Neural cell (in vitro differentiated cells): ENCODE measurements at regions not wholly inside any gene's neighbourhood (a gene's known extent, or its start where the extent isn't known, plus 50 kb on each side); places are given as distances from the start of the nearest gene placed in this dataset.
"Not testable (repeated sequence)": the region's sequence is repeated elsewhere in the genome, so short reads cannot be mapped to it uniquely, and the experiment has no call there.

ENCODE experiments used
- H2AFZ ChIP-seq: fragments of 200-600, 300-800 bp; sonication (generic), shearing (Covaris generic); 2 replicates; pipeline ENCODE4 v1.6.0; 2014; ENCODE audit warnings: low read depth, mild to moderate bottlenecking, antibody characterized with exemption, low read length, moderate library complexity
- H3F3A ChIP-seq: fragments of 200-600 bp; shearing (Covaris generic); 2 replicates; pipeline ENCODE4 v1.6.1; 2016; ENCODE audit warnings: mild to moderate bottlenecking, moderate library complexity, mixed read lengths, antibody characterized with exemption, low read length; ENCODE audit not compliant: insufficient read depth, poor library complexity, severe bottlenecking
- H3K27ac ChIP-seq: fragments of 200-600, 300-800 bp; sonication (generic), shearing (Covaris generic); 2 replicates; pipeline ENCODE4 v1.5.1; 2014; ENCODE audit warnings: mild to moderate bottlenecking, low read length, moderate library complexity
- H3K27me3 ChIP-seq: fragments of 300-800, 200-600 bp; sonication (generic), shearing (Covaris generic); 2 replicates; pipeline ENCODE4 v1.6.0; 2014; ENCODE audit warnings: mild to moderate bottlenecking, low read depth, low read length, moderate library complexity; ENCODE audit not compliant: insufficient read depth
- H3K36me3 ChIP-seq: fragments of 300-800, 200-600 bp; sonication (generic), shearing (Covaris generic); 2 replicates; pipeline ENCODE4 v1.5.1; 2014; ENCODE audit warnings: mild to moderate bottlenecking, antibody characterized with exemption, low read length, moderate library complexity; ENCODE audit not compliant: insufficient read depth
- H3K4me2 ChIP-seq: fragments of 300-800, 200-600 bp; sonication (generic), shearing (Covaris generic); 2 replicates; pipeline ENCODE4 v1.6.0; 2014; ENCODE audit warnings: mild to moderate bottlenecking, low read length
- H3K4me3 ChIP-seq: fragments of 300-800, 200-600 bp; sonication (generic), shearing (Covaris generic); 2 replicates; pipeline ENCODE4 v1.5.1; 2014; ENCODE audit warnings: mild to moderate bottlenecking, low read length, moderate library complexity
- H3K79me2 ChIP-seq: fragments of 200-600 bp; shearing (Covaris generic); replicated peaks from 2 replicates; pipeline ENCODE4 v1.6.0; 2014; ENCODE audit warnings: mild to moderate bottlenecking, low read length, moderate library complexity; ENCODE audit not compliant: insufficient read depth
- H3K9ac ChIP-seq: fragments of 300-800, 200-600 bp; sonication (generic), shearing (Covaris generic); 2 replicates; pipeline ENCODE4 v1.6.1; 2016; ENCODE audit warnings: mild to moderate bottlenecking, low read length, mixed read lengths
- H3K9me2 ChIP-seq: fragments of 200-600 bp; shearing (Covaris generic); 2 replicates; pipeline ENCODE4 v1.6.1; 2016; ENCODE audit warnings: mild to moderate bottlenecking, low read length, mixed read lengths; ENCODE audit not compliant: insufficient read depth
- H3K9me3 ChIP-seq: fragments of 200-600, 300-800 bp; sonication (generic), shearing (Covaris generic); 2 replicates; pipeline ENCODE4 v1.6.1; 2016; ENCODE audit warnings: mild to moderate bottlenecking, mixed run types, low read length, moderate library complexity, mixed read lengths
- H4K20me1 ChIP-seq: fragments of 200-600 bp; shearing (Covaris generic); 2 replicates; pipeline ENCODE4 v1.6.1; 2016; ENCODE audit warnings: mild to moderate bottlenecking, mixed run types; ENCODE audit not compliant: insufficient read depth
- EP300 ChIP-seq: fragments of 450-650 bp; conservative IDR thresholded peaks from 2 replicates; pipeline ENCODE4 v1.6.1; 2014; ENCODE audit warnings: antibody characterized with exemption, mild to moderate bottlenecking, moderate library complexity; ENCODE audit not compliant: poor library complexity, severe bottlenecking
- EZH2 ChIP-seq: fragments of 200-600, 300-800 bp; shearing (Covaris generic), sonication (generic); IDR thresholded peaks from 2 replicates; pipeline ENCODE4 v1.6.1; 2014; ENCODE audit warnings: antibody characterized with exemption, low read length, borderline replicate concordance, mild to moderate bottlenecking; ENCODE audit not compliant: insufficient read depth, poor library complexity, severe bottlenecking
- MXI1 ChIP-seq: fragments of 450-650 bp; conservative IDR thresholded peaks from 2 replicates; pipeline ENCODE4 v1.6.1; 2014; ENCODE audit warnings: antibody characterized with exemption, mild to moderate bottlenecking; ENCODE audit not compliant: poor library complexity, severe bottlenecking
- POLR2AphosphoS5 ChIP-seq: IDR thresholded peaks from 2 replicates; pipeline ENCODE4 v1.6.1; 2012
- RAD21 ChIP-seq: fragments of 450-650 bp; conservative IDR thresholded peaks from 2 replicates; pipeline ENCODE4 v1.6.1; 2014; ENCODE audit warnings: antibody characterized with exemption, mild to moderate bottlenecking, moderate library complexity
- SMC3 ChIP-seq: fragments of 450-650 bp; conservative IDR thresholded peaks from 2 replicates; pipeline ENCODE4 v1.6.1; 2014; ENCODE audit warnings: antibody characterized with exemption, mild to moderate bottlenecking, moderate library complexity; ENCODE audit not compliant: poor library complexity
- TAF1 ChIP-seq: IDR thresholded peaks from 2 replicates; pipeline ENCODE4 v1.6.1; 2012; ENCODE audit warnings: low read depth
- TF ChIP-seq, protein P1 (sequence below): fragments of 450-650 bp; IDR thresholded peaks from 2 replicates; pipeline ENCODE4 v1.5.1; 2014; ENCODE audit warnings: antibody characterized with exemption, mild to moderate bottlenecking, moderate library complexity; ENCODE audit not compliant: poor library complexity, severe bottlenecking
- TF ChIP-seq, protein P2 (sequence below): IDR thresholded peaks from 2 replicates; pipeline ENCODE4 v1.6.1; 2012; ENCODE audit warnings: borderline replicate concordance

DNA sequence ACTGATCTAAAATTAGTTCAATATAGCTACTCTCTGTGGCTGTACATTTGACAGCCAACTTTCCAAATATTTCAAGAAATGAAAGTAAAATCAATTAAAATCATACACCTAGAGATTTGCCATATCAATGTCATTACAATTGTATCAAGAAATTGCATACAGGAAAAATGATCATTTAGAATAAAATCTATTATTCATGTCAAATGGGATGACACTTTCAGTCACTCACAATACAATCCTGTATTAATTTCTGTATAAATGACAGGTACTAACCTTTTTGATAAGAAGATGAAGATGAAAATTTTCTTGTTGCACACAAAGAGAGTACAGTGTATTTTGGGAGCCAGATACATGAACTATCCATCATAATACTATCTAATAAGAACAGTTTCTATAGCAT, 1588.9 kb upstream of the PRMT6 start:
- H2AFZ ChIP-seq: no peak overlapping the region
- H3K27me3 ChIP-seq: no peaks in the 10 kb centered on the region
- no peak overlapping the region for H3K4me3 ChIP-seq
- H3K9me3 ChIP-seq: no peaks in the 10 kb centered on the region
- no peaks in the 10 kb centered on the region for H3K79me2 ChIP-seq
- H3K9ac ChIP-seq: no peak overlapping the region
- H3K36me3 ChIP-seq: no peaks in the 10 kb centered on the region
- H3F3A ChIP-seq: no peaks in the 10 kb centered on the region
- H3K9me2 ChIP-seq: no peaks in the 10 kb centered on the region
- H4K20me1 ChIP-seq: no peaks in the 10 kb centered on the region
- H3K27ac ChIP-seq: no peak overlapping the region
- no peak overlapping the region for H3K4me2 ChIP-seq
- TF ChIP-seq EP300: peak; percentile 93
- no peak for TF ChIP-seq TAF1
- TF ChIP-seq, protein P1, sequence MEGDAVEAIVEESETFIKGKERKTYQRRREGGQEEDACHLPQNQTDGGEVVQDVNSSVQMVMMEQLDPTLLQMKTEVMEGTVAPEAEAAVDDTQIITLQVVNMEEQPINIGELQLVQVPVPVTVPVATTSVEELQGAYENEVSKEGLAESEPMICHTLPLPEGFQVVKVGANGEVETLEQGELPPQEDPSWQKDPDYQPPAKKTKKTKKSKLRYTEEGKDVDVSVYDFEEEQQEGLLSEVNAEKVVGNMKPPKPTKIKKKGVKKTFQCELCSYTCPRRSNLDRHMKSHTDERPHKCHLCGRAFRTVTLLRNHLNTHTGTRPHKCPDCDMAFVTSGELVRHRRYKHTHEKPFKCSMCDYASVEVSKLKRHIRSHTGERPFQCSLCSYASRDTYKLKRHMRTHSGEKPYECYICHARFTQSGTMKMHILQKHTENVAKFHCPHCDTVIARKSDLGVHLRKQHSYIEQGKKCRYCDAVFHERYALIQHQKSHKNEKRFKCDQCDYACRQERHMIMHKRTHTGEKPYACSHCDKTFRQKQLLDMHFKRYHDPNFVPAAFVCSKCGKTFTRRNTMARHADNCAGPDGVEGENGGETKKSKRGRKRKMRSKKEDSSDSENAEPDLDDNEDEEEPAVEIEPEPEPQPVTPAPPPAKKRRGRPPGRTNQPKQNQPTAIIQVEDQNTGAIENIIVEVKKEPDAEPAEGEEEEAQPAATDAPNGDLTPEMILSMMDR: no peak

DNA sequence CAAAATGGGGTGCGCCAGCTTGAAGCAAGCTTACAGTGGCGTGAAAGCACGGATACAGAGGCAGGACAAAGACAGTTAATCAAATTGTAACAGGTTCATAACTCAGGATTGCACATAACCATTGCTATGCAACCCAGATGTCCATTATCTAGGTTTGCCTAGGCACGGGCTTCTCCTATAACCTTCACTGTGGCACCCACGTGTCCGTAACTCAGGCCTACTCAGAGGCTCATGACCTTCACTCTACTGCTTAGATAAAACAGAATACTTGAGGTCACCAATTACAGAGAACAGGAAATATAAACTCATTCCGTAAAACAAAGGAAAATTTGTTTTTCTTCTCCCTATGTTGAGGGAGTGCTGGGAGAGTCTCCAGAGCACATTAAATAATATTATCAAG, 1585.9 kb upstream of the PRMT6 start:
- not testable (repeated sequence) for H3K27ac ChIP-seq, H3K9me2 ChIP-seq, H4K20me1 ChIP-seq, H3K4me2 ChIP-seq, H3K9ac ChIP-seq, H3F3A ChIP-seq, H2AFZ ChIP-seq, H3K36me3 ChIP-seq, H3K79me2 ChIP-seq, H3K27me3 ChIP-seq, H3K9me3 ChIP-seq, H3K4me3 ChIP-seq

DNA sequence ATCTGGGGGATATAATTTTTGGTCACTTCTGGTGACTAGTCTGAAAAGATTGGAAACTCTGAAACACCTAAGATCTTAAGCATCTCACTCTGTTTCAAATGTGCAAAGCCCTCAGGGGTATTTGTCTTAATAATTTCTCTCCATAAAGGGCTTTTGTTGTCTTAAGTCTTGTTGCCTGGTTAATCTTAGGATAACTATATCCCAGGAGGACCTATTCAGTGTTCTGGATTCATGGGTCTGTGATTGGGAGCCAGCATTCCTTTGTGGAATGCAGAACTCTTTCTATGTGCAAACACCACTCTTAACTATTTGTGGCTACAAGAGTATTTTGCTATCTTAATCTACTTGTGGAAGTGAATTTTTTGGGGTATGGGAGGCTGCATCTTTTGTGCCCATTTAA, 1573.0 kb upstream of the PRMT6 start:
- TF ChIP-seq TAF1 (no peak), EZH2 (no peak), RAD21 (no peak), POLR2AphosphoS5 (no peak), SMC3 (no peak), MXI1 (no peak), EP300 (no peak)
- TF ChIP-seq, protein P1: no peak
- TF ChIP-seq, protein P2, sequence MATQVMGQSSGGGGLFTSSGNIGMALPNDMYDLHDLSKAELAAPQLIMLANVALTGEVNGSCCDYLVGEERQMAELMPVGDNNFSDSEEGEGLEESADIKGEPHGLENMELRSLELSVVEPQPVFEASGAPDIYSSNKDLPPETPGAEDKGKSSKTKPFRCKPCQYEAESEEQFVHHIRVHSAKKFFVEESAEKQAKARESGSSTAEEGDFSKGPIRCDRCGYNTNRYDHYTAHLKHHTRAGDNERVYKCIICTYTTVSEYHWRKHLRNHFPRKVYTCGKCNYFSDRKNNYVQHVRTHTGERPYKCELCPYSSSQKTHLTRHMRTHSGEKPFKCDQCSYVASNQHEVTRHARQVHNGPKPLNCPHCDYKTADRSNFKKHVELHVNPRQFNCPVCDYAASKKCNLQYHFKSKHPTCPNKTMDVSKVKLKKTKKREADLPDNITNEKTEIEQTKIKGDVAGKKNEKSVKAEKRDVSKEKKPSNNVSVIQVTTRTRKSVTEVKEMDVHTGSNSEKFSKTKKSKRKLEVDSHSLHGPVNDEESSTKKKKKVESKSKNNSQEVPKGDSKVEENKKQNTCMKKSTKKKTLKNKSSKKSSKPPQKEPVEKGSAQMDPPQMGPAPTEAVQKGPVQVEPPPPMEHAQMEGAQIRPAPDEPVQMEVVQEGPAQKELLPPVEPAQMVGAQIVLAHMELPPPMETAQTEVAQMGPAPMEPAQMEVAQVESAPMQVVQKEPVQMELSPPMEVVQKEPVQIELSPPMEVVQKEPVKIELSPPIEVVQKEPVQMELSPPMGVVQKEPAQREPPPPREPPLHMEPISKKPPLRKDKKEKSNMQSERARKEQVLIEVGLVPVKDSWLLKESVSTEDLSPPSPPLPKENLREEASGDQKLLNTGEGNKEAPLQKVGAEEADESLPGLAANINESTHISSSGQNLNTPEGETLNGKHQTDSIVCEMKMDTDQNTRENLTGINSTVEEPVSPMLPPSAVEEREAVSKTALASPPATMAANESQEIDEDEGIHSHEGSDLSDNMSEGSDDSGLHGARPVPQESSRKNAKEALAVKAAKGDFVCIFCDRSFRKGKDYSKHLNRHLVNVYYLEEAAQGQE: no peak
- H3K4me3 ChIP-seq: no peak overlapping the region

More for the DNA sequence above, 1573.0 kb upstream of the PRMT6 start:
- H3K9ac ChIP-seq: no peak overlapping the region
- H2AFZ ChIP-seq: no peak overlapping the region
- no peaks in the 10 kb centered on the region for H3F3A ChIP-seq
- H3K9me2 ChIP-seq: no peaks in the 10 kb centered on the region
- no peaks in the 10 kb centered on the region for H3K79me2 ChIP-seq
- H4K20me1 ChIP-seq: no peaks in the 10 kb centered on the region
- no peak overlapping the region for H3K27ac ChIP-seq
- H3K9me3 ChIP-seq: no peaks in the 10 kb centered on the region
- H3K36me3 ChIP-seq: no peaks in the 10 kb centered on the region
- H3K4me2 ChIP-seq: no peak overlapping the region
- H3K27me3 ChIP-seq: no peaks in the 10 kb centered on the region
